Upper lobe of left lung (tissue), 4 donors: ENCODE measurements at regions not wholly inside any gene's neighbourhood (a gene's known extent, or its start where the extent isn't known, plus 50 kb on each side); places are given as distances from the start of the nearest gene placed in this dataset.

Source experiments
- POLR2A ChIP-seq, 4 donors: fragments of 450-650 bp; IDR thresholded peaks; one replicate each; pipeline ENCODE4 v1.5.1; 2016 to 2017; ENCODE audit warnings: antibody characterized with exemption in 4 of 4, mild to moderate bottlenecking in 2 of 4
- POLR2AphosphoS5 ChIP-seq, 2 donors: sonication (generic); formaldehyde crosslinking; IDR thresholded peaks; one replicate each; pipeline ENCODE4 v1.5.1; 2017; ENCODE audit warnings: antibody characterized with exemption in 2 of 2
- TF ChIP-seq, protein P1 (sequence below), 6 experiments: fragments of 450-650 bp in 4 of 6; fragments of 200-600 bp in 2 of 6; sonication (generic) in 2 of 6; IDR thresholded peaks; one replicate each; pipeline ENCODE4 v1.5.1; 2016 to 2019; ENCODE audit warnings: antibody characterized with exemption in 6 of 6

DNA sequence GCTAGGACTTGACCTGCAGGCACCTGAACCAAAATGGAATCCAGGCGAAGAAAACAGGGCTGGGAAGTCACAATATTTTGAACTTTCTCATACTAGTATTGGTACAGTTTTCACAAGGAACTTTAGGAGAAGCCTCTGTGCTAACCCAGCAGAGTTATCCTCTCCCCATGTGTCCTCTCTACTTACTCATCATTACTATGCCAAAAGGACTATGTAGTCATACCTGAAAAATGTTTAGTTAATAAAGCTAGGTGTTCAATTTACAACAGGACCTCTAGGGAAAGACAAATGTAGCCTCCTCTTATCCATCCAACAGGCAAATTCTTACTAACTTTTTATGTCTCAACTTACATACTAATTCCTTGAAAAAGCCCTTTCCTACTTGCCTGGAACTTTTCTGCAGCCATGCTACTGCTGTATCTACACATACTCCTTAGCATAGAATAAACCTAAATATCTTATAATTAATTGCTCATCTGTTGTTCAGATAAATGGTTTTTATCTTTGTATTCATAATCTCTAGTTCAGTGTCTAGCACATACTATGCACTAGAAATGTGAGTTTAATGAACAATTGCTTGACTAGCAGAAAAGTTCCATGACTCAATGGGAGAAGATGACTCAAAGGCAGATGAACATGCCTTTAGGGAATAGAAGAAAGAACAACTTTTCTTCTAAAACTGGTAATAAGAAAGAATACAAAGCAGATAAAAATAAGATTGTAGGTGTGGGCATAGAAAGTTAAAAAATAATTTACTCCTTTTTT, 215.5 kb upstream of the VEGFC start:
- TF ChIP-seq, protein P1, sequence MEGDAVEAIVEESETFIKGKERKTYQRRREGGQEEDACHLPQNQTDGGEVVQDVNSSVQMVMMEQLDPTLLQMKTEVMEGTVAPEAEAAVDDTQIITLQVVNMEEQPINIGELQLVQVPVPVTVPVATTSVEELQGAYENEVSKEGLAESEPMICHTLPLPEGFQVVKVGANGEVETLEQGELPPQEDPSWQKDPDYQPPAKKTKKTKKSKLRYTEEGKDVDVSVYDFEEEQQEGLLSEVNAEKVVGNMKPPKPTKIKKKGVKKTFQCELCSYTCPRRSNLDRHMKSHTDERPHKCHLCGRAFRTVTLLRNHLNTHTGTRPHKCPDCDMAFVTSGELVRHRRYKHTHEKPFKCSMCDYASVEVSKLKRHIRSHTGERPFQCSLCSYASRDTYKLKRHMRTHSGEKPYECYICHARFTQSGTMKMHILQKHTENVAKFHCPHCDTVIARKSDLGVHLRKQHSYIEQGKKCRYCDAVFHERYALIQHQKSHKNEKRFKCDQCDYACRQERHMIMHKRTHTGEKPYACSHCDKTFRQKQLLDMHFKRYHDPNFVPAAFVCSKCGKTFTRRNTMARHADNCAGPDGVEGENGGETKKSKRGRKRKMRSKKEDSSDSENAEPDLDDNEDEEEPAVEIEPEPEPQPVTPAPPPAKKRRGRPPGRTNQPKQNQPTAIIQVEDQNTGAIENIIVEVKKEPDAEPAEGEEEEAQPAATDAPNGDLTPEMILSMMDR (IDR thresholded peaks at IDR 0.05): no peak
- TF ChIP-seq POLR2AphosphoS5 (IDR thresholded peaks at IDR 0.05): no peak
- TF ChIP-seq POLR2A (IDR thresholded peaks at IDR 0.05): no peak
